ENCODE measurements at regions not wholly inside any gene's neighbourhood (a gene's known extent, or its start where the extent isn't known, plus 50 kb on each side); places are given as distances from the start of the nearest gene placed in this dataset.

DNA sequence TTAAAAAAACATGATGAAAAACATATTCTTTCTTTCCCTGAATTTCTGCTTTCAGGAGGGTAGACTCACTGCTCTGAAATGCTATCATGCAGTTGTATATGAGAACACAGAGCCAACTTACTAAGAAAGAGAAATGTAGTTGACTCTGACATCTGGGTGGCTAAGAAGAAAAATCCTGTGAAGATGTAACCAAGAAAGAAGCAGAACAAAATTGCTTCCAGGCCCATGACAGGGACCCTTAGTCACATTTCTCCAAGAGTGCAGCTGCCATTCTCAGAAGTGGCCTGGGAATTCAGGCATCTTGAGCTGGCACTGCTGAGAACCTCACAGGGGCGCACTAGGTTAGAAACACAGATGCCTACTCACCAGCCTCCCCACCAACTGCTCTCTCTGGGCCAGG lies 73.6 kb downstream of the RPL27A start:
- ChIA-PET CTCF (interaction anchor here (0.6 kb wide), 1 partner anchor 171 kb away, joined by 5 read pairs; no protein-coding TSS in a partner anchor), POLR2A (no interaction called here)
- no peaks in the 10 kb centered on the region for H3K9me3 ChIP-seq (ENCODE audit: low read length)
- DNase-seq, result no peak
- H3K27me3 ChIP-seq (ENCODE audit: insufficient read depth, low read length, poor library complexity, severe bottlenecking), result no peaks in the 10 kb centered on the region
- Mint-ChIP-seq H3K4me1 (no peaks in the 10 kb centered on the region), H3K4me3 (no peak overlapping the region), H3K27me3 (peaks cover 7 to 11% of the 10 kb centered on the region in 2 donors), H3K9me3 (no peaks in the 10 kb centered on the region), H3K36me3 (no peaks in the 10 kb centered on the region), H3K27ac (no peak overlapping the region)
- no peaks in the 10 kb centered on the region for H3K36me3 ChIP-seq (ENCODE audit: insufficient read depth, low read length)
- no peaks in the 10 kb centered on the region for H3K4me1 ChIP-seq (ENCODE audit: insufficient read depth, low read length)
- H3K27ac ChIP-seq (ENCODE audit: low read depth, low read length), result no peak overlapping the region
- no peak overlapping the region for H3K4me3 ChIP-seq (ENCODE audit: low read length)

DNA sequence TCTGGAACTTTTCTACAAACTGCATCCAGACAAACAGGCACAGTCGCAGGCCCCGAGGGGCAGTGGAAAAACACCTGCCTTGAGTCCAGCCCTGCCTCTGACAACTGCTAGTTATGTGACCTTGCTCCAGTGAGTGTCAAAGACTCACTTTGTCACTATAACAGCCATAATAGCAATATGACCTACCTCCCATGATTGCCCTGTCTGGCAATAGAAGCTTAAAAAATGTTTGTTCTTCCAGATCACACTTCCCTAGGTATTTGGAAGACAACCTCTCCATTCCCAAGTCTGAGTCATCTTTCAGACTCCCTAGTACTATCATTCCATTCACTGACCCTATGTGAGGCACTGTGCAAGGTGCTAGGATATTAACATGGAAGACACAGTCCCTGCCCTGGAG lies 74.5 kb downstream of the RPL27A start:
- no peak overlapping the region for H3K27ac ChIP-seq (ENCODE audit: low read depth, low read length)
- no peaks in the 10 kb centered on the region for H3K4me1 ChIP-seq (ENCODE audit: insufficient read depth, low read length)
- H3K4me3 ChIP-seq (ENCODE audit: low read length), result no peak overlapping the region
- H3K27me3 Mint-ChIP-seq, result peaks cover 2 to 3% of the 10 kb centered on the region in 2 donors
- no peak overlapping the region for H3K4me3 Mint-ChIP-seq
- CTCF ChIA-PET, result no interaction called here
- DNase-seq, result no peak
- H3K36me3 ChIP-seq (ENCODE audit: insufficient read depth, low read length), result no peaks in the 10 kb centered on the region
- no peaks in the 10 kb centered on the region for H3K9me3 Mint-ChIP-seq
- POLR2A ChIA-PET, result no interaction called here
- no peaks in the 10 kb centered on the region for H3K36me3 Mint-ChIP-seq
- no peak overlapping the region for H3K27ac Mint-ChIP-seq
- H3K9me3 ChIP-seq (ENCODE audit: low read length), result no peaks in the 10 kb centered on the region
- no peaks in the 10 kb centered on the region for H3K4me1 Mint-ChIP-seq
- no peaks in the 10 kb centered on the region for H3K27me3 ChIP-seq (ENCODE audit: insufficient read depth, low read length, poor library complexity, severe bottlenecking)

DNA sequence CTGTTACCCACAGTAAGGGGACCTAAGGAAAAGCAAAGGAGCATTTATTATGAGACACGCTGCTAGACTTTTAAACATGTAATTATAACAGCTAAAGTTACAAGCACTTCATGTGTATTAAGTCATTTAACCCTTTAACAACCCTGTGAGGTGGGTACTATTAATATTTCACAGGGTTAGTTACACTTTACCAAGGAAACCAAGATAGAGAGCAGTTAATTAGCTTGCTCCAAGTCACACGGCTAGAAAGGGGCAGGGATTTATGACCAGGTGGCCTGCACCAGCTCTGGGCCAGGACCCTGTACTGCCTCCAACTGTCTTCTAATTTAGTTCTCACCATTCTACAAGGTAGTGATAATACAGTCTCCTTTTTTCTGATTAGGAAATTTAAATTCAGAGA lies 74.9 kb downstream of the RPL27A start:
- no peaks in the 10 kb centered on the region for H3K36me3 ChIP-seq (ENCODE audit: insufficient read depth, low read length)
- CTCF ChIA-PET, result no interaction called here

DNA sequence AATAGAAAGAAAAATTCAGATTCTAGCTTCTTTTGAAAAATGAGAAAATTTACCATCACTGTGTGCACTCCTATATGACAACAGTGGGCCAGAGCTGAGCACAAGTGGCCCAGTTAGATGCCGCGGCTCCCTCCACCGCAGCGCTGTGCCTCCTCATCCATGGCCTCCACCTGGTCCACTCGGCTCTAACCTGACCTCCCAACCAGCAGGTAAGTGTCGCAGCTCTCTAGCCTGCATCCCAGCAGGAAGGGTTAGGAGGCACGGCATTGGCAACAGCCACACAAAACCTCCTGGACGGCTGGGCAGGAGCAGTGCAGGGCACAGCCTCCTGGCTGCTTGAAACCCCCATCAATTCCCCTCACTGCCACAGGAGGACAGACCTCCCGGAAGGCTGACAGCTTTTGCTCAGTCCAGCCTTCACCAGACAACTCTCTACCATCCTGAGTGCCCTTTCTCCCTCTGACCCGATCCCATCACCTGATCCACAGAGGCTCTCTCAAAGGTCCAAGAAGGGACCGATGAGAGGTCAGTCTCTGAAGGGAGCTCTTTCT lies 76.1 kb downstream of the RPL27A start:
- Histone ChIP-seq H3K4me1 (ENCODE audit: insufficient read depth, low read length) (no peaks in the 10 kb centered on the region), H3K9me3 (ENCODE audit: low read length) (no peaks in the 10 kb centered on the region), H3K27me3 (ENCODE audit: insufficient read depth, low read length, poor library complexity, severe bottlenecking) (no peaks in the 10 kb centered on the region), H3K27ac (ENCODE audit: low read depth, low read length) (no peak overlapping the region), H3K4me3 (ENCODE audit: low read length) (no peak overlapping the region), H3K36me3 (ENCODE audit: insufficient read depth, low read length) (no peaks in the 10 kb centered on the region)
- no peaks in the 10 kb centered on the region for H3K4me1 Mint-ChIP-seq
- H3K9me3 Mint-ChIP-seq, result no peaks in the 10 kb centered on the region
- ChIA-PET POLR2A (no interaction called here), CTCF (no interaction called here)
- no peak overlapping the region for H3K4me3 Mint-ChIP-seq
- H3K27me3 Mint-ChIP-seq, result peaks cover 2 to 7% of the 10 kb centered on the region in 2 donors
- no peak for DNase-seq
- no peaks in the 10 kb centered on the region for H3K36me3 Mint-ChIP-seq
- no peak overlapping the region for H3K27ac Mint-ChIP-seq

More for the DNA sequence above, 74.9 kb downstream of the RPL27A start:
- Mint-ChIP-seq H3K4me1 (no peaks in the 10 kb centered on the region), H3K36me3 (no peaks in the 10 kb centered on the region), H3K27ac (no peak overlapping the region), H3K4me3 (no peak overlapping the region), H3K9me3 (no peaks in the 10 kb centered on the region), H3K27me3 (peaks cover 2 to 3% of the 10 kb centered on the region in 2 donors)
- POLR2A ChIA-PET, result no interaction called here
- Histone ChIP-seq H3K27me3 (ENCODE audit: insufficient read depth, low read length, poor library complexity, severe bottlenecking) (no peaks in the 10 kb centered on the region), H3K4me3 (ENCODE audit: low read length) (no peak overlapping the region), H3K27ac (ENCODE audit: low read depth, low read length) (no peak overlapping the region), H3K9me3 (ENCODE audit: low read length) (no peaks in the 10 kb centered on the region), H3K4me1 (ENCODE audit: insufficient read depth, low read length) (no peaks in the 10 kb centered on the region)
- no peak for DNase-seq

DNA sequence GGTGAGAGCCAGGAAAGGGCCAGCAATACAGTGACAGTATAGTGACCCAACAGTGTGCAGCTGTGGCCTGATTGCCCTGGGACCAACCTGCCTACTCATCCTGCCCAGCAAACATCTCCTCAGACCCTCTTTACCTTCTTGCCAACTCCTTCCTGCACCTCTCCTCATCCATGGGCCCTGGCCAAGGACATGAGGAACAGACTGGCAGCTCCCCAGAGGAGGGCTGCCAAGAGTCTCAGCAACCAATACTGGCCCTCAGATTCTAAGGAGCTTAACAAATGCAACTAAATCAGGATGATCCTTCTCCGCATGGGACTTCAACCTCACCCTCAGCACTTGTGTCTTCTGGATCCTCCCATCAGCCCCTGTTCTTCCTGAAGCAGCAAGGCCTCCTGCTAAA lies 77.0 kb downstream of the RPL27A start:
- Histone ChIP-seq H3K36me3 (ENCODE audit: insufficient read depth, low read length) (no peaks in the 10 kb centered on the region), H3K9me3 (ENCODE audit: low read length) (no peaks in the 10 kb centered on the region), H3K27ac (ENCODE audit: low read depth, low read length) (no peak overlapping the region), H3K4me3 (ENCODE audit: low read length) (no peak overlapping the region), H3K4me1 (ENCODE audit: insufficient read depth, low read length) (no peaks in the 10 kb centered on the region), H3K27me3 (ENCODE audit: insufficient read depth, low read length, poor library complexity, severe bottlenecking) (no peaks in the 10 kb centered on the region)
- Mint-ChIP-seq H3K36me3 (no peaks in the 10 kb centered on the region), H3K27me3 (peaks cover 2 to 7% of the 10 kb centered on the region in 2 donors), H3K4me3 (no peak overlapping the region), H3K27ac (no peak overlapping the region), H3K4me1 (no peaks in the 10 kb centered on the region), H3K9me3 (no peaks in the 10 kb centered on the region)
- POLR2A ChIA-PET, result no interaction called here
- CTCF ChIA-PET, result no interaction called here
- no peak for DNase-seq

DNA sequence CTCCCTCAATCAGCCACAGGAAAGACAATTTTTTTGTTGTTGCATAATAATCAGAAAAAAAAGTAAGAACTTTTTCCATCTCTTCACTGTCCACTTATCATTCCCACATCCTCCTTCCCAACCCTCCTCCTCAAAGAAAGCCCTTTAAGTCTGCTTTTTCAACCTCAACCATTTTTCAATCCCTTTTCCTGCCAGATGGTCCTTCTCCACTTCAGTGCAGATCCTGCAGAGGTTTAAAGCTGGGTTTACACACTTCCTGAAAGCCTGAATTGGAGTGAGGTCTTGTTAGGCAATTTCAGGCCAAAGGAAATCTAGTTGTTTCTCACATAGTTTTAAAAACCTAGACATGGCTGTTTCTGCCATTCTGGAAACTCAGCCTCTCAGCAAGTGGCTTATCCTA lies 78.3 kb downstream of the RPL27A start:
- POLR2A ChIA-PET, result no interaction called here
- no peak overlapping the region for H3K27ac ChIP-seq (ENCODE audit: low read depth, low read length)
- no peak for DNase-seq
- Mint-ChIP-seq H3K4me3 (no peak overlapping the region), H3K4me1 (no peaks in the 10 kb centered on the region), H3K36me3 (no peaks in the 10 kb centered on the region), H3K27me3 (peaks cover 2 to 7% of the 10 kb centered on the region in 2 donors), H3K9me3 (no peaks in the 10 kb centered on the region), H3K27ac (no peak overlapping the region)
- H3K36me3 ChIP-seq (ENCODE audit: insufficient read depth, low read length), result no peaks in the 10 kb centered on the region
- no peaks in the 10 kb centered on the region for H3K27me3 ChIP-seq (ENCODE audit: insufficient read depth, low read length, poor library complexity, severe bottlenecking)
- no peak overlapping the region for H3K4me3 ChIP-seq (ENCODE audit: low read length)
- CTCF ChIA-PET, result no interaction called here
- no peaks in the 10 kb centered on the region for H3K9me3 ChIP-seq (ENCODE audit: low read length)
- H3K4me1 ChIP-seq (ENCODE audit: insufficient read depth, low read length), result no peaks in the 10 kb centered on the region

DNA sequence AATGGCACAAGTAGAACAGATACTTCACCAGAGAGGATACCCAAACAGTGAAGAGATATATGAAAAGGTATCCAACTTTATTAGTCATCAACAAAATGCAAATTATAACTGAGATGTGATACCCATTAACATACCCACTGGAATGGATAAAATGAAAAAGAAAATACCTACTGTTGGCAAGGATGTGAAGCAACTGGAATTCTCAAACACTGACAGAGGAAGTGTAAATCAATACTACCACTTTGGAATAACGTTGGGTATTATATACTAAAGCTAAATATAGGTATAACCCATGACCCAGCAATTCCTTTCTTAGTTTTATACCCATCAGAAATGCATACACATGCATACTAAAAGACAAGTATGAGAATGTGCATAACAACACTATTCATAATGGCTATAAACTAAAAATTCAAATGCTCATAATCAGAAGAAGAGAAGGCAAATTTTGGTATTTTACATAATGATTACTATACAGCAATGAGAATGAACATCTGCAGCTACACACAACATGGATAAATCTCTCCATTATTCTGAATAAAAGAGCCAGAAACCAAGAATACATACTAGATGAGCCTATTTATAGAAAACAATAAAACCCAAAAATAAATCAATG lies 80.6 kb downstream of the RPL27A start:
- POLR2A ChIA-PET, result no interaction called here
- Mint-ChIP-seq H3K27me3 (peaks cover 2 to 6% of the 10 kb centered on the region in 2 donors), H3K27ac (no peak overlapping the region), H3K9me3 (no peaks in the 10 kb centered on the region), H3K4me3 (no peak overlapping the region), H3K36me3 (no peaks in the 10 kb centered on the region), H3K4me1 (no peaks in the 10 kb centered on the region)
- H3K27ac ChIP-seq (ENCODE audit: low read depth, low read length), result no peak overlapping the region
- no peaks in the 10 kb centered on the region for H3K4me1 ChIP-seq (ENCODE audit: insufficient read depth, low read length)
- no peaks in the 10 kb centered on the region for H3K27me3 ChIP-seq (ENCODE audit: insufficient read depth, low read length, poor library complexity, severe bottlenecking)
- H3K36me3 ChIP-seq (ENCODE audit: insufficient read depth, low read length), result no peaks in the 10 kb centered on the region
- no peaks in the 10 kb centered on the region for H3K9me3 ChIP-seq (ENCODE audit: low read length)
- DNase-seq, result no peak
- CTCF ChIA-PET, result no interaction called here
- H3K4me3 ChIP-seq (ENCODE audit: low read length), result no peak overlapping the region

DNA sequence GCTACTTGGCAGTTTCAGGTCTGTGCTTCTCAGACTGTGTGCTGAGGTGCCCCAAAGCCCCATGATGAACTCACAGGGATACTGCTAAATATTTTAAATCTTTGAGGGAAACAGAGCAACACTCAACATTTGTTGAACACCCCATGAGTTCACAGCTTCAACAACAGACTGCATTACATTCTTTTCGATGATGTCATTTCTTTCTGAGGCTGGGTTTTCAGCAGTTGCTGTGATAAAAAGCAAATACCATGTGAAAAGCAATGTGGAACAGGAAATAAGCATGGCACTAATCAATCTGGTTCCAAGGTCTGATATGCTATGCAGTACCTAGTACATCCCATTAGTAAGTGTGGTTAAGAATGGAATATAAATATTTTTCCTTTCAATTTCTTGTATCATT lies 82.7 kb downstream of the RPL27A start:
- ChIA-PET CTCF (no interaction called here), POLR2A (no interaction called here)
- Mint-ChIP-seq H3K9me3 (no peaks in the 10 kb centered on the region), H3K27ac (no peak overlapping the region), H3K27me3 (peaks cover 5 to 8% of the 10 kb centered on the region in 2 donors), H3K4me1 (no peaks in the 10 kb centered on the region), H3K36me3 (no peaks in the 10 kb centered on the region), H3K4me3 (no peak overlapping the region)
- H3K36me3 ChIP-seq (ENCODE audit: insufficient read depth, low read length), result no peaks in the 10 kb centered on the region
- DNase-seq, result no peak
- no peak overlapping the region for H3K27ac ChIP-seq (ENCODE audit: low read depth, low read length)
- no peak overlapping the region for H3K4me3 ChIP-seq (ENCODE audit: low read length)
- H3K9me3 ChIP-seq (ENCODE audit: low read length), result no peaks in the 10 kb centered on the region
- no peaks in the 10 kb centered on the region for H3K27me3 ChIP-seq (ENCODE audit: insufficient read depth, low read length, poor library complexity, severe bottlenecking)
- H3K4me1 ChIP-seq (ENCODE audit: insufficient read depth, low read length), result no peaks in the 10 kb centered on the region
